C1 segment of cervical spinal cord (tissue), 14 donors: ENCODE measurements at regions not wholly inside any gene's neighbourhood (a gene's known extent, or its start where the extent isn't known, plus 50 kb on each side); places are given as distances from the start of the nearest gene placed in this dataset.

Experiments
- DNase-seq, 14 donors: peaks; one replicate each; lab custom pipeline; 2025; lab: John Stamatoyannopoulos, UW

DNA sequence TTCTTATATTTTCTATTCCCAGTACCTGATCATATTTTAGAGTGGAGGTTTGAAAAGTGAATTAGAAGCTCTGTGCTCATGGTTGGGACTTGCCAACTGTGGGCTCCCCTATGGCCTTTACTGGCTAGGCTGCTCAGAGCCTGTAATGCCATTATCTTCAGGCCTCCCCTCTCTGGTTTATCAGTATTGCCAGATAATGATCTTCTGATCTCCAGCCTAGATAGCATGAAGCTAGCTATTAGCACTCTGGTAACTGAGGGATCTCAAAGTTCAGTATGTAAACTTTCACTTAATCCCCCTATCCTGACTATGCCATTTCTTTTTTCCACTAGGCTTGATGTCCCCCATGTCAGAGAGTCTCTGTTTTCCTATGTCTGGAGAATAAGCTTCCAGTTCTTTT, 393.7 kb upstream of the CITED2 start:
- DNase-seq = no peak

DNA sequence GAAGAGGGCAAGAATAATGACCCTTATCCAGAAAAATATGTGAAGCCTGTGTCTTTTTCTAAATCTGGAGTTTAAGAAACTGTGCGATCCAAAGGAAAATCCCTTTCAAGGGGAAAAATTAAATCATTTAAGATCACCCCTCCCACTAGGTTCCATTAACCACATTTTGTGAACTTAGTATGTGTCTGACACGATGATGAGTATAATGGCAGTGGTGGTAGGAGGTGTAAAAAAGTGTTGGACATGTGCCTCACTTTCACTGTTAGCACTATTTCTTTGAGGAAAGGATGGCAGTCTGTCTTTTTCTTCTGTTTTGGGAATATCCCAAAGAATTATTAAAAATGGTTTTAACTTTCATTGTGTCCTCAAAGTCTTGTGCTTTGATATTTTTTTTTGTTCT, 392.3 kb upstream of the CITED2 start:
- DNase-seq = no peak

DNA sequence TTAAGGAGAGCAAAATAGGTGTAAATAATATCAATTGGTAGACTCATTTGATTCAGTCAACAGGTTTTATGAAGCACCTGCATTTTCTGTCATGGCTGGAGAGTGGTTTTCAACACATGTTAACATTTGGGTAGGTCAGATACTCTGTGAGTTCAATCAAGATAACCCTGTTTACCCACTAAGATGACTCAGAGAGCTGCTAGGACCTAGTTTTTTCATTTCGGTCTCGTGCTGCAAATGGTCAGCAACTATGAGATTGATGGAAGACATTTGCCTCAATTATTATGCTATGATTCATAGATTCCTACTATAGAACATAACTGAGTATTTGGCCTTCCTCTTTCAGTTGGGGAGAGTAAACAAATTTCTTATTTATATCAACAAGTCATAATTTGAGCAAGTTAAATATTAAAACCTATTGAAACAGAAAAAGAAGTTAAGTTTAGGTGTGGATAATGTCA, 391.4 kb upstream of the CITED2 start:
- no peak for DNase-seq

- peak in 1 of 14 donors; percentile 13 for DNase-seq
These were observed 390.1 kb upstream of the CITED2 start for GRCh38 chr6:139764498-139764986.

GRCh38 chr6:139763468-139764210, 389.2 kb upstream of the CITED2 start:
- no peak for DNase-seq

DNA sequence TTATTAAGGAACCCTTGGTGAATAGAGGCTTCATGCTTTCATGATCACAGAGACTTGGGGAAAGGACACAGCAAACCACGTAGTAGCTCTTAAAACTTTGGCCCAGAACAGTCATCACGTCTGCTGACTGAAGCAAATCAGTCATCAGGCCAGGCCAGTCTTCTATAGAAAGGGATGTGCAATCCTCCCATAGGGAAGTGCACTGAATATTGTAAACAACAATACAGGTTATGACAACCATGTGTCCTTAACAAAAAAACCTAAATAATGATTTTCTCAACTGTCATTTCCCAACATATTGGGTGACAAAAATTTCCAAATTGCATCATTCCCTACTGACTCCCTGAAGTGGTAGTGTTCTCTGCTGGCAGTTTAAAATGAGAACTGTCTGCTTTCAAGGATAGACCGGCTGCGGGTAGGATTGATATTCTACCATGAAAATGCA, 388.2 kb upstream of the CITED2 start:
- DNase-seq = no peak

GRCh38 chr6:139760128-139760527, 385.7 kb upstream of the CITED2 start:
- no peak for DNase-seq

DNA sequence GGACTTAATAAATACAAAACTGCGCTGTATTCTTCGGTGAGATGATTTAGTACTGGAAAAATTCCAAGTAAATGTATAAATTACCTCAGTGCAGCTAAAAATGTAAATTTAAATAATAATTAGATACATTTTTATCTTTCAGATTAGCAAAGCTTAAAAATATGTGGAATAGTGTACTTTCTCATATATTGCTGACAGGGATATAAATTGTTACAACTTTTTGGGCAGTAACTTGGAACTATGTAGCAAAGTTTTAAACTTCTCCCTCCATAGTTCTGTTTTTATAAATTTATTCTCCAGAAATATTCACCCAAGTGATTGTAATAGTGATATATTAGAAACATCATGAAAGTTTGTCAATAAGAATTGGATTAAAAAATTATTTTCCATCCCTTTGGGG, 384.6 kb upstream of the CITED2 start:
- DNase-seq = no peak

GRCh38 chr6:139758209-139758611, 383.8 kb upstream of the CITED2 start:
- DNase-seq = no peak

DNA sequence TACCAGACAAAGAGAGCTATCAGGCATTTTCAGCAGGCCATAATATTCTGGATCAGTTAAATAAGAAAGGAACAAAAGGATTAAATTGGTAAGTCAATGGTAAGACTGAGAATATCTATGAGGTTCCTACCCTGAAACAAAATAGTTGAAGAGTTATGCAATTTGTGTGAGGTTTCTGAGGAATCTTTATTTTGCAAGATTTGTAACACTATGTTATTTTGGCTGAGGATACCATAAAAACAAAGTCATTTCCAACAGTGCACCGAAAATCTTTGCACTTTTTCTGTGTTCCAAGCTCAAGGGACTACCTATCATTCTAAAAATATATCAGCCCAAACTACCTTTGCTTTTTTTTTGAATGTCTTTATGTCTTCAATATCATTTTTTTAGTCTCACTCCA, 383.3 kb upstream of the CITED2 start:
- no peak for DNase-seq

- DNase-seq = no peak
These were observed 381.9 kb upstream of the CITED2 start for GRCh38 chr6:139756381-139756780.

- DNase-seq = no peak
These were observed 380.7 kb upstream of the CITED2 start for GRCh38 chr6:139754898-139755775.

DNA sequence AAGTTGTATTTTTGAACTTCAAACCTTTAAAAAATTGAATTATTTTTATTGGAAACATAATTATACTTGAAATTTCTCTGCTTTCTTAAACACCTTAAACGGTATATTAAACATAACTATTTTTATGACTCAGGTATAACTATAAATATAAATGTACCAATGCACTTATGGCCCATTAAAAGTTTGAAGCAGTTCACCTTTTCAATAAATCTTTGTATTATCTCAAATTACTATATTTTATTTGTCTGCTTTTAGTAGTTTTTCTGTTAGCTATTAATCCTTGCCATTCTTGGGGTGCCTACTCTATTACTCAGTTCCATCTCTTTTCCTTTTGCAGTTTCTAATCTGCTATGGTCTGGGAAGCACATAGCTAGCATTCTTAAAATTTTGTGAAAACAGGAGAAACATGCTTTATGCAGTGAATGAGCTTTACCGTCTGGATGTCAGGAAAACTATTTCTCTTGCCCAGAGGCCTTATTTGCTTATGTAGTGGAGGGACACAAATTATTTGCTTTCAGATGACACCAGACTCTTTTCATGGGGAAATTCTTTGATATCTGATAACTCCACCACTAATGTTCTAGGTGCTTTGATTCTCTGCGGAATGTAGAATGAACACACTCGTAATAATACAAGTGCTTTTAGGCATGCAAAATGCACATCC, 378.9 kb upstream of the CITED2 start:
- no peak for DNase-seq

DNA sequence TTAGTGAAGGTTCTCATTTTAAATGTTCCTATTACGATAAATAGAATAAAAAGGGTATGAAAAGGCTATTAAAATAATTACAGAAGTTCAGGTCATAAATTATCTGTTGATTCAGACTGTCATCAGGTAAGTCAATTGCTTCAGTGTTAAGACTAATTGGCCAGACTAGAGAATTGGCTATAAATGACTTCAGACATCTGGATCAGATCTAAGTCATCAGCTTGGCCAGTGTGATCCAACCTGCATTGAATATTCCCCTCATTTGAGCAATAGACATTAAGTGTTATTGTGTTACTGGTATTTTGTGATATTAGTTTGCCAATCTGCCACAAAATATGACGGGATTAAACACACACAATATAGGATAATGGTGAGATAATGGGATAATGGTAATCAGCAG, 377.6 kb upstream of the CITED2 start:
- no peak for DNase-seq

- no peak for DNase-seq
These were observed 376.7 kb upstream of the CITED2 start for GRCh38 chr6:139751179-139751578.

DNA sequence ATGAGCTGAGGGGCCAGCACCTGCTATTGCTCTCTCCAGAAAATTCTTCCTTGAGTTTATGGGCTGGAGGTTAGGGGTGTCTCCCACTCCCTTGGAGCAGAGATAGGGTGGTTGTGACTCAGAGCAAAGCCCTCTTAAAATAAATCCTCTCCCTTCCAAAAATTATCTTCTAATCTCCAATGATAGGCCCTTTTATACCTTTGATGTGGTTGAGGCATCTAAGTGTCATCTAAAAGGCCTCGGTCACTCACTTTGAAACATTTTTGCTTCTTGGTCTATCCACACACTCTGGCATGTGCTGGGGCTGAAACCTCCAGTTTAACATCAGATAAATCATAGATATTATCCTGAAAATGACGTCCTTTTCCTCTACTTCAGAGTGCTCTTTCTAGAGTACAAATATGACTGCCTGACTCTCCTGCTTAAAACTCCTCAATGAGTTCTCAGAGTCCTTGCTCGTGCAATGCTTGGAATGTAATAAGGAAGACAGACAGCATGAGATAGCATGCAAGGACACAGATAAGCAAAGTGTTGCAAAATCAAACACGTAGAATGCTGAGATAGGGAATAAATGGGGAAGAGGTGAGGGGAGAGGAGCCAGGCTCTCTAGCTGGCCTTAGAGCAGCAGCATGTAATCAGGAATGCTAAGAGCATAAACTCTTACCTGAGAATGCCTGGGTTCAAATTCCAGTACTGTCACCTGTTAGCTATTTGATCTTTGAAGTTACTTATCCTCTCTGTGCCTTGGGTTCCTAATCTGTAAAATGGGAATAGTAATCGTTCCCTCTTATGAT, 374.1 kb upstream of the CITED2 start:
- no peak for DNase-seq

DNA sequence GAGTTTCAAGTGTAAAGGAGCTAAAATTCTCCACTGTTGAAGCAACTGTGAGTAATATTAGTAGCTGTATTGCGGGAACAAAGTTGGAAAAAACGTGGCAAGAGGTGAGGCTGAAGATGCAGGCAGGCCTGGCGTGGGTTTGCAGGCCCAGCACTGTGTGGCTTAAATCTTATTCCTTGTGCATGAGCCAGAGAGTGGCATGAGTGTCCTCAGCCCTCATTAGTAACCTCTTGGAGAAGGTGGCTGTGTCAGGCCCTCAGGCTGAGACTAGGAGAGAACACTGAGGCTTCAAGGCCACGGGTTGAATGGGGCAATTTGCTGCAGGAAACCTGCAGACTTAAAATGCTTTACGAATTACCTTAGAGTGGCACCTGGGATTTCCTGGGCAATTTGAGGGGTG, 372.7 kb upstream of the CITED2 start:
- no peak for DNase-seq

DNA sequence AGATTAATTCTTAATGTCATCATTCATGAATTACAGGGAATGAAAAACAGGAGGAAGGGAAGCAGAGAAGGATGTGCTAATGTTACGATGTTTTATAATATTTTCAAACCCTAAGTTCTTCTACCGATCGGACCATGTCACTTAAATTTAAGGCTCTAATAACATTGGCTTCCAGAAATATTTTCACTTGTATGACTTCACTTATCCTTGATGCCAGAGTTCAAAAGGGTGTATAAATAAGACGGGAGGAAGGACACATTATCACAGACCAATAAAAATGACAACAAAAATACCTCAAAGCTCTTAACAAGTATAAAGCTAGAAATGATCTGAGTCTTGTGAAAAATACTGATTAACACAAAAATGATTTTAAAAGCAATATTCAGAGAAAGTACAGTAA, 370.4 kb upstream of the CITED2 start:
- no peak for DNase-seq

- no peak for DNase-seq
These were observed 369.4 kb upstream of the CITED2 start for GRCh38 chr6:139743664-139744437.

DNA sequence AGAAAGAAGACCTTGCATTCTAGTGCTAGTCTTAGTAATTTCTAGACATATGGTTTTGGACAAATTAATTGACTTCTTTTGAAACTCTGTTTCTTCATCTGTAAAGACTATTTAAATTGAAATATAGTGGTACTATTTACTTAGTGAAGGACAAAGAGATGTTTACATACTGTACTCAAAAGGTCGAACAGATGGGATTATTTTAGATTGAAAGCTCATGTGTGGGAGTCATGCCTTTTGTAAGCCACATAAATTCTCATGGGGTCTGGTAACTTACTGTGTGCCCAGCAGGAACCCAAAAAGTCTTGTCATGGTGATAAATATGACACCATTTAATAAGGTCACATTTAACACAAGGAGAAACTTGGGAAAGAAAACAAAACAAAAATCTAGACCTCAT, 368.2 kb upstream of the CITED2 start:
- DNase-seq = no peak
